GM21529 (cell line): ENCODE measurements at regions not wholly inside any gene's neighbourhood (a gene's known extent, or its start where the extent isn't known, plus 50 kb on each side); places are given as distances from the start of the nearest gene placed in this dataset.

Source experiments
- ATAC-seq: cut with Tn5 transposase; IDR thresholded peaks from one replicate; pipeline ENCODE4 v1.9.1; 2021; ENCODE audit not compliant: unreplicated experiment

- ATAC-seq = no peak
These were observed 249.4 kb upstream of the AJAP1 start for GRCh38 chr1:4404854-4405590.

- ATAC-seq = no peak
These were observed 246.6 kb upstream of the AJAP1 start for GRCh38 chr1:4407851-4408250.

GRCh38 chr1:4408380-4408779 lies 246.0 kb upstream of the AJAP1 start:
- no peak for ATAC-seq

GRCh38 chr1:4411862-4412261 lies 242.5 kb upstream of the AJAP1 start:
- no peak for ATAC-seq

DNA sequence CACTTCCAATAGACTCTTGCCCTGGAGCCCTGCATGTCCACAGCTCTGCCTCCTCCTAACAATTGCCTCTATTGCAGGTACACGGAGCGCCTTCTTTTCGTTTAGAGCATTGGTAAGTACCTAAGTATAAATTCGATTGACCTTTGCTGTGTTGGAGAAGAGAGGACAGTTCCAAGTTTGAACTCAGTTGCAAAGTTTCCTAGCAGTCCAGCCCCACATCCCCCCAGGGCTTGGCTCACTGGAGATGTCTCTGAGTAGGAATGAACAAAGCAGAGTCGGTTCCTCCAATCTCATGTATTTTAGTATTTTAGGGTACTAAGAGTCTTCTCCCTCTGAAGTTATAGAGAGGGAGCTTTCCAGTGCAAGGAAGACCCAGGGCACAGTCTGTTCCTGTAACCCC lies 238.9 kb upstream of the AJAP1 start:
- ATAC-seq = no peak

DNA sequence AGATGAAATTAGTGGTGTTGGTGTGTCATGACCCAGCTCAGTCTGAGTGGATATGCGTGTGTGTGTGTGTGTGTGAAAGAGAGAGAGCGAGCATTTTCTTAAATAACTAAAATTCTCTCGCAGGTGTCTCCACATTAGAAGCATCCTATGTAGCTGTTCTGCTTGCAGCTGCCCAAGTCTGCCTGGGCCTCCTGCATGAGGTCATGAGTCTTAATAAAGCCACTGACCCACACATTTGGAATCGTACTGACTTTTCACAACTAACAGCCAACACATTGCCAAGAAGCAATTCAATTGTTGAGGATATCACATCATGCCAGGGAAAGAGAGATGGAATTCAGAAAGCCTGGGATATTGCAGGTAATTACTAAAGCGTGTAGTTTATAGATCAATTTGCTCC lies 238.2 kb upstream of the AJAP1 start:
- no peak for ATAC-seq

GRCh38 chr1:4418021-4418420 lies 236.4 kb upstream of the AJAP1 start:
- ATAC-seq = no peak

DNA sequence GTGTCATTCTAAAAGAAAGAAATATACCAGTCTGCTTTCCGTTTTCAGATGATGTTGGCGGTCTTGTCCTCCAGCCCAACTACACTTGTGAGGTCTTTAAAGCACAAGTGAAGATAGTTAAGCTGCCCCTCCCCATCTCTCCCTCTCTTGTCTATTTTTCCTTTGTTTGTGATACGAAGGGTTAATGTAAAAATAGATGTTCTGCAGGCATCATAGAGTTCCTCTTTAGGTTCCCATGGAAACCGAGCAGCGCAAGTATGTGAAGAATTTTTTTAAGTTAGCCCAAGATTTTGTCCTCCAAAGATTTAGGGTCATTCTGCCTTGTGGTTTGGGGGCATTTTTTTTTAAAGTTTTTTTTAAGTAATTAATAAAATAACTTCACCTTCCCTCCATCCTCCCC lies 232.4 kb upstream of the AJAP1 start:
- no peak for ATAC-seq

GRCh38 chr1:4422504-4423289 lies 231.7 kb upstream of the AJAP1 start:
- no peak for ATAC-seq

- no peak for ATAC-seq
These were observed 230.2 kb upstream of the AJAP1 start for GRCh38 chr1:4424254-4424653.

- ATAC-seq = no peak
These were observed 229.6 kb upstream of the AJAP1 start for GRCh38 chr1:4424766-4425165.

DNA sequence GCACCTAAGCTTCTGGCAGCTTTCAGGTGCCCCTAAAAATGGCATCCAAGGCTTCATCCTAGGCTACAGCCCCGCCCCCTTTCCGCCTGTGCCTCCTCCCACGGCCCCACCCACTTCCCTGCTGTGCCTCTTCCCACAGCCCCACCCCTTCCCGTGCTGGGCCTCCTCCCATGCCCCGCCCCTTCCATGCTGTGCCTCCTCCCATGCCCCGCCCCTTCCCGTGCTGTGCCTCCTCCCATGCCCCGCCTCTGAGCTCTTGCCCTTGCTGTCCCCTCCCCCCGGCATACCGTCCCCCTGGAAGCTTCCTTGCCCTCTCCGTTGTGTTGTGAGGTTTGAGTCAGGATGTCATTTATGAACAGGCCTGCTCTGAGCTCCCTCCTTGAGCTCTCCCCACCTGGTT lies 228.5 kb upstream of the AJAP1 start:
- no peak for ATAC-seq

- no peak for ATAC-seq
These were observed 225.7 kb upstream of the AJAP1 start for GRCh38 chr1:4428711-4429110.

DNA sequence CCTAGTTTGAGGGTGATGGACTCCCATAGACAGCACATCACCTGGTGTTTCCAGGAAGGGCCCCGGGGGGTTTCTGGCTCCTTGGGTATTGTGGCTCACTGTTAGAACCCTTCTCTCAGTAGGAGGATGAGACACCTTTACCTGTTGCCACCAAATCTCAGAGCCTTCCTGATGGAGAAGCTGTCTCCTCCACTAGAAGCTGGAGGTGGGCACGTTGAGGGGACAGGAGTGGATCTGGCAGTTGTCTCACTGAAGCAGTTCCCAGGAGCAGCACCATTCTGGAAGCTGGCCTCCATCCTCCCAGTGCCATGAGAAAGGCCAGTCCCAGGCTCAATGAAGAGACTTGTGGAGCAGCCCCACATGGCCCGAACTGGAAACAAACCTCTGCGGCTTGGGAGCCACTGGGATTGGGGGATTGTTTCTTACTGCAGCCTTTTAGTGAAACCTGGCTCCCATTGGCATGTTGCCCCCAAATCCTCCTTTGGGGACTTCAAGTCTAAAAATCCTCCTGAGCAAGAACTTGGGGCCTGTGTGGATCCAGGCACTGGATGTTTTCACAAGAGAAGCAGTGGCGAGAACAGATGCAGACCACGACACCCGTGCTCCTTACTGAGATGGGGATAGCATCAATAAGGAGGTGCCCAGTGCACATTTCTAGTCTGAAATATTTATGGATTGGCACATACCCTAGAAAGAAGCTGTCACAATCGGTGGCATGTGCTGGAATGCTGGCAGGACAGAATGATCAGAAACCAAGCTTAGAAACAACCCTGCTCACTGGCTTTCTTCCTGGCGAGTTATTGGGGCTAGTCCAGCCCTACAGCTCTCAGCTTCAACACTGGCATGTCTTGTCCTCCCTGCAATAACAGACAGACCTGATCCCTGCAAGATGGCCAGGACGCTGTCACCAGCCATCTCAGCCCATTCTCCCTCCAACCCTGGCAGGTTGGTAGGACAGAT lies 223.7 kb upstream of the AJAP1 start:
- no peak for ATAC-seq

DNA sequence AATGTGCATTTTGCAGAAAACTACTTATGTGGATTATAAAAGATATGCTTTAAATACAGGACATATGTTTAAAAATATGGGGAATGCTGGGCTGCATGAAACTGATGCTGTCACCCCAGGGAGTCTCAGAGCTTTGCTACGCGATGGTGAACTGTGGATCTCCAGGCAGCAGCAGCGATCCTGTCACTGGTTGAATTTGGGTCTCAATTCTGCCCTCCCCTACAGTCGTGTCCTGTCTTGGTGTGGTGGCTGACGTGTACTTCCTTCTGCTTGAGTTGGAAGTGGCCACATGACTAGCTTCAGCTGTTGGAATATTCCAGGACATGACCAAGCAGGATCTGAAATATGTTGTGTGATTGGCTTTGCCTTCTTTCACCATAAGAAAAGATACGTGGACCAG lies 222.9 kb upstream of the AJAP1 start:
- no peak for ATAC-seq

DNA sequence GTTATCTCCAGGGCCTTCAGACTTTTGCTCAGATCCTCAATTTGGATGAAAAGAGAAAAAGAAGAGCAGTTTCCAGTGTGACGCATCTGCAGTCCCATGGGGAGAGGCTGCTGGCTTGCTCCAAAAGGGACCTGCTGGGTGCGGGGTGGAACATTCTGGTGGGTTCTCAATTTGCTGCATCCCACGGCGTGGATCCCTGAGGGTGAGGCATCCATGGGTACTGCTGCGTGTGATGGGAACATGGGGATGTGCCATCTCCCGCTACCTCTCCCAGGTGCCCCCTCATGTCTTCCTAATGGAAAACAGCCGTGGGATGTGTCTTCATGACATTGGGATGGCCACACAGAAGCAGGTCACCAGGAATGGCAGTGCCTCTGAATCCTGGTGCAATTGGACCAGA lies 221.3 kb upstream of the AJAP1 start:
- ATAC-seq = no peak

GRCh38 chr1:4444086-4444485 lies 210.3 kb upstream of the AJAP1 start:
- ATAC-seq = no peak

DNA sequence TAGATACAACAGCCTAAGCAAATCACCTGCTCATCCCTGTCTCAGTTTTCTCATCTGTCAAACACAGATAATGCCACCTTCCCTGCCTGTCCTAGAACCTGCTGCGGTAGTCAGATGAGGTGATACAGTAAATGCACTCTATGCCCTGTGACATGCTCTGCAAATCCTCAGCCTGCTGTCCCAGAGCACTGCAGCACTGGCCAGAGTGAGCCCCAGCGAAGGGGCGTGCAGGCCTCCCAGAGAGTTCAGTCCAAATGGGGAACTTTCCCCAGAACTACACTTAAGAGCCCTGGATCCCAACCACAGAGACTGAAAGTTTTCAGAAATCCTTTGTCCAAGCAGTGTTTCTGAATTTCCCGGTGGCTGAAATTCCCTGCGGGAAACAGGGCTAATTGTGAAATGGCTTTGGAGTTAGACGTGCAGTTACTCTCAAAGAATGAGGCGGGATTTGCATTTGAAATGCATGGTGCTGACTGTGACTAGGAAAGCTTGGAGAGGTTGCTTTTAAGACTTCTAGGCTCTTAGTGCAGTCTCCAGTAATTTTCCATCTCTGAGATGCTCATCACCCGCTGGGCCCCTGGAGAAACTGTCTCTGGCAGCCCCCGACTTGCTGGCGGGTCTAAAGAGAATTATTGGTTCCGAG lies 206.5 kb upstream of the AJAP1 start:
- ATAC-seq = no peak

GRCh38 chr1:4449972-4450371 lies 204.4 kb upstream of the AJAP1 start:
- ATAC-seq = no peak

GRCh38 chr1:4452701-4453100 lies 201.7 kb upstream of the AJAP1 start:
- ATAC-seq = no peak

- no peak for ATAC-seq
These were observed 194.4 kb upstream of the AJAP1 start for GRCh38 chr1:4460052-4460451.
